ENCODE measurements at regions not wholly inside any gene's neighbourhood (a gene's known extent, or its start where the extent isn't known, plus 50 kb on each side); places are given as distances from the start of the nearest gene placed in this dataset.

DNA sequence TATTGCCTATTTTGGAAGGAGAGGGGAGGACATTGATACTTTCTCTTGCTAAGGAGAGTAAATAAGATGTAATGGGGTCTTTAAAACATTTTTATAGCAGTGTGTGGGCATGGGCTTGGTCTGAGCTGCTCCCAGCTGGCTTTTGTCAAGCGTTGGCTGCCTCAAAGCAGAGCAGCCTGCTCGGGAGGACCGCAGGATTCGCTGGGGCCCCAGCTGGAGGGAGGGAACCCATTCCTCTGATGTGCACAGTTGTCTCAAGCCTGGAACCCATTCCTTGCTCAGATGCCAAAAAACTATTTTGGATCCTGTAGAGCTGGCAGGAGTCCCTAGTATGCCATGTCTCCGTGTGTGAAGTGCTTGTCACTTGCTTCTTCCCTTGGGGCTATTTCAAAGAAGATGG, 59.4 kb upstream of the RMDN2 start:
- DNase-seq (ENCODE audit: low read depth in 2 of 2), result no peak

DNA sequence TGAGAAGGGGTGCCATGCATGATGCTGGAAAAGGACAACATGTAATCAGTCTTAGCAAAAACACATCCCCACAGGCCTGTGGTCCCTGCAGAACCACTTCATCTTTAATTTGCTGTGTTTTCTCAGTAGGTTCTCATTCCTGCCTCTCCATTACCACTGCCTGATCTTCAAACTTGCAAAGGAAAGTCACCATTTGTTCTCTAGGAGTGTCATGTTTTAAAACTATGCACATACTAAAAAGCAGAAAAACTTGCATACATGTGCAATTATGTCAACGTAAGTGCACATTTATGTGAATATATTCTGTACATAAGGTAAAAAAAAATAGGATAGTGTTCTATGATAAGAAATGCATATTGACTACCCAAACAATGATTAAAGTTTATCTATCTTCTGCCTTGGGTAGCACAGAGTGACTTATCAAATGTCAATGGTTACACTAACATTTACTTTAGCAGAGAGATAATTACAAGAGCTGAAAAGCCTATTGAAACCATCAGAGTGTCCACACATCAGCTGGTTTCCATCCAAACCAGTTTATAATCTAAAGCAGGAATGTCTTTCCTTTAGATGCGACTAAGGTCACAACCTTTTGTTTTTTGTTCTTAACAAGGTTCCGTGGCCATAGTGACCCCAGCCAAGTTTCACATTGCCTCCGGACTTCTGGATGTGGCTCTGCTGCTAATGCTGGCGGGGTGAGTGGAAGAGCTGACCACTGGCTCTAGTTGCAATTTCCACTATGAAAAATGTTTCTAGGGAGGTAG, 58.7 kb upstream of the RMDN2 start:
- DNase-seq (ENCODE audit: low read depth in 2 of 2), result no peak

DNA sequence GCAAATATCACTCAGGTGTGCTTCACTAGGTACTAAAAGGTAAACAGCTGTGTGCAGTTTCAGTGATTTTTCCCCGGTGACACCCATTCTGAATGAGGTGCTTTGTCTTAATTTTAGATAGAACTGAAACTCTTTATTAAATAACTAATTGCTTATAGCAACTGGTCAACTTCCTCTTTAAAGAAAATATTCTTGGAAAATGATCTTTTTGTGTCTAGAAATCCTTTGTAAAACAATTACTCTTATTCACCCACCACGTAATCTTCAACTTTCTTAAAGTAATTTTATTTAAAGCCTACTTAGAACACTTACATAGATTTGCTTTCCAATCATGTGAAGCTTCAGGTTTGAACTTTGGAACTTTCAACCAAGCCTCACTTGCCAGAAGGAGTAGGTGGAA, 57.9 kb upstream of the RMDN2 start:
- no peak for DNase-seq (ENCODE audit: low read depth in 2 of 2)

DNA sequence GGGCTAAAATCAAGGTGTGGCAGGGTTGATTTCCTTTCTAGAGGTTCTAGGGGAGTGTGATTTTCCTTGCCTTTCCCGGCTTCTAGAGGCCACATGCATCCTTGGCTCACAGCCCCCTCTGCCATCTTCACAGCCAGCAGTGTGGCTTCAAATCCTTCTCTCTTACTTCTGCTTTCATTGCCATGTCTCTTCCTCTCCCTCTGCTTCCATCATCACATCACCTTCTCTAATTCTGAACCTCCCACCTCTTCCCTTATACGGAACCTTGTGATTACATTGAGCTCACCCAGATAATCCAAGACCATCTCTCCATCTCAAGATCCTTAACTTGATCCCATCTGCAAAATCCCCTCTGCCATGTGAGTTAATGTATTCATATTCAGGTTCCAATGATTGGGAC, 56.2 kb upstream of the RMDN2 start:
- no peak for DNase-seq (ENCODE audit: low read depth in 2 of 2)

DNA sequence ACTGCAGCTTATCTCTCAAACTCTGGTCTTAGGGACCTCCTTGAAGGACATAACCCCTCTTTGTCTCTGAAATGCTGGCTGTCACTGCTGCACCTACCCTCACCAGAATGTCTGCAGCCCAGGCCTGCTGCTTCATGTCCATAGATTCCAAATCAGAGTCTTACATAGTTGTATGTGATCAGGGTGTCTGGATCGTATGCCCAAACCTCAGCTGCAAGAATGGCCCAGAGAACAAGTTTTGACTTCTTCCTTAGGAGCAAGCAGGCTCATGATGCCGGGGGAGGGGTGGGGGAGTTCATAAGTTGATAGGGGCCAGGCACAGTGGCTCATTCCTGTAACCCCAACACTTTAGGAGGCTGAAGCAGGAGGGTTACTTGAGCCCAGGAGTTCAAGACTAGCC, 55.8 kb upstream of the RMDN2 start:
- no peak for DNase-seq (ENCODE audit: low read depth in 2 of 2)

DNA sequence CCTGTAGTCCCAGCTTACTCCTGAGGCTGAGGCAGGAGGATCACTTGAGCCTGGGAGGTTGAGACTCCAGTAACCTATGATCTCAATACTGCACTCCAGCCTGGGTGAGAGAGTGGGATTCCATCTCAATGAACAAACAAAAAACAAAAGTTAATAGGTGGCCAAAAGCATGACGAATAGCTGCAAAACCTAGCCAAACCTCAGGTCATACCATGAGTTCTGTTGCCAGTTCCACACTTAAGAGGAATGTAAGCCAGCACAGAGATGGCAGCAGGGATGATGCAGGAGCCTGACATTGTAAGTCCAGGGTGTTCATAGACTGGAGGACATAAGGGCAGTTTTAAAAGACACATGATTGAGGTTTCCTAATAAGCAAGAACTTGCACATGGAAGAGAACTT, 55.3 kb upstream of the RMDN2 start:
- DNase-seq (ENCODE audit: low read depth in 2 of 2), result no peak

DNA sequence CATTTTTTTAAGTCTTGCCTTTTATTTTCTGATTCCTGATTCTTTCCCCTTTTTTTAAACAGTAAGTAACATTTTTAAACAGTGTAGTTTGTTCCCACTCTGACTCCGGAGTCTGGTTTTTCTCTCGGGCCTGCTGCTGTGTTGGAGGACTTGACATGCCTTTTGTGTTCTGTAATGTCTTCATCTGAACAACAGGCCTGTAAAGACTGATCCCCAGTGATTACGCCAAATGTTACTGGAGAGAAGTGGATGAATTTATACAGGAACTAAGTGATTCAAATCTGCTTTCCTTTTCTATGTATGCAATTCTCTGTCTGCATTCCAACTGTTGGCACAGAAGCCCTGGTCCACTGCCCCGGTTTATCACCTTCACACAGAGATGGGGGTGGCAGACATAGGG, 54.3 kb upstream of the RMDN2 start:
- DNase-seq (ENCODE audit: low read depth in 2 of 2), result no peak

DNA sequence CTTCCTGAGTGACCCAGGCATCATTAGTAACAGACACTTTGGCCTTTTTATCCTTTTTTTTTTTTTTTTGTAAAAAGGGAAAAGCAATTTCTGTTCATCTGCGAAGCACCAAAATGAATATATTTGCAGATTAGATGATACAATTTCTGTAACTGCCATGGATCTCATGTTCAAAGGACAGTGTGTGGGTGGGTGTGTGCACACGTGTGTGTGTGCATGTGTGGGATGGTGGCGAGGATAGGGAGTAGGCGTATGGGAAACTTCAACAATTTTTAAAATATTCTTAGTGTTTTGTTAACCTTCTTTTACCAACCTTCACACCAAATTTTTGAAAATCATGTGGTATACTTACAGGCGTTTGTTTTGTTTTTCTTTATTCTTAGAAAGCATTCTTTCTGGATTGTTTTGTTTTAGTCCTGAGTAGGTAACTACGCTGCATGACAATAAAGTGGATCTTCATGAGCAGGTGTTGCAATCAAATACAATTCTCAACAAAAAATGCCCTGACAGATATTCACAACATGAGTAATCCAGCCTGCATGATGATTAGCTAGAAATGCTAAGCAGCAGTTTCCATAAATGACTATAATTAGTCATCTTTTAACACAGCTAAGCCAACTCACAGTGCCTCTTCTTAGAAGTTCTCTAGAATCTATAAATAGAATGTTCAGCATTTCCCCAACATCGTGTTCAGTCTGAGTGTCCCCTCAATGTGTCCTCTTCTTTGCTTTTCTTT, 53.5 kb upstream of the RMDN2 start:
- DNase-seq (ENCODE audit: low read depth in 2 of 2), result no peak

DNA sequence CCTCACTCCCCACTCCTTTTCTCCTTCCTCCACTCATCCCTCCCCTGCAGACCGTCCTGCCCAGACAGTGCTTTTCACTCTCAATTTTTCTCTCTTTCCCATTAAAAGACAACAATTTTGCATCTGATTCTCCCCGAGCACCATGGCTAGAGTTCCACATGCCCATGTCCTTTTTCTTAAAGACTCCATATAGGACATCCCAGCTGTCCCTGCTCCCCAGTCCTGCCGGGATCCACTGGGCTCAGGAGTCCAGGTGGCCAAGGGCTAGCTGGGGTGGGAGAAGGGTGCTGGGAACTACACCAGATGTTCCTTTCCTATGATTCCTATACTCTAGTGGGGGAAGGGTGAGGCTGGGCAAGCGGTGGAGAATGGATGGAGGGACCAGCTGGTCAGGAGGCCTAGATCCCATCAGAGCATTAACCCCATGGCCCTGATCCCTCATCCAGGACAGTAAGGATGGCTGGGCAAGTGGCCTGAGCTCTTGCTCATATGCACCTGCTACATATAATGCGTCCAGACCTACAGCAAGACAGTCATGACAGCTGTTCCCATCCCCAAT, 52.8 kb upstream of the RMDN2 start:
- no peak for DNase-seq (ENCODE audit: low read depth in 2 of 2)

DNA sequence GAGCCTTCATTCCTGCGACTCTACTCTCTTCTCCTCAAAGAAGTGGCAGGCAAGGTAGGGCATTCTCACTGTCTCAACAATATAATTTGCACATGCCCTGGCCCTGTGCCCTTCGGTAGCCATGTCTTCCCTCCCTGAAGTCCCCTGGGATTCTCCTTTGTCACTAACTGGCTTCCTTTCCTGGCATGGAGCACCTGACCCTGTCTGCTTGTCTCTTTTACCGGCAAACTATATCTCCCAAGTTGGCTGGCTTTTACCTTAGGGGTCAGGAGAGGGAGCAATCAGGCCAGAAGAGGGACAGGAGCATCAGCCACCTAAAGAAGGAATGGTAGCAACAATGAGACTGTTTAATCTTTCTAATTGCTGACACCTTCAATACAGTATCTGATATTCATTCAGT, 51.9 kb upstream of the RMDN2 start:
- DNase-seq (ENCODE audit: low read depth in 2 of 2), result no peak

DNA sequence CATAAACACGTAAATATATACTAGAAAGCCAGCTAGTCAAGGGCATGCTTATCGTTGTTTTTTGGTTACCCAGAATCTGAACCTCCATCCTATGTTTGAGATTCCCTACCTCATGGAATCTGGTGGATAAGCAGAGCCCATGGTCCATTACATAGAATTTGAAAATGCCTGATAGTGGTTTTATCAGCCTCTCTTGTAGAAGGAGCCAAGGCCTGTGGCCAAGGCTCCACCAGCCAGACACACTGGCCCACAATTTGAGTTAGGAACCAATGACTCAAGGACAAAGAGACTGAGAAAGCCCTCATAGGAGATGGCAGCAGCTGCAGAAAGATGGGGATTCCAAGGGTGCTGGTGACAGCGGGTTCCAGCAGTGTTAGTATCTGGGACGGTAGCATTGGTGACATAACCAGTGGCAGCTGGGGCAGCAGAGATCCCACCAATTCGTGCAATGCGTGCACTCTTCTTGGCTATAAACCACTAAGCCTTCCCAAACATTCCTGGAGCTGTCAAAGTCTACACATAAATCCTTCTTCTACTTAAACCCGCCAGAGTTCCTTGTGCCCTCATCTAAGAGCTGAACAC, 51.2 kb upstream of the RMDN2 start:
- DNase-seq (ENCODE audit: low read depth in 2 of 2), result no peak

DNA sequence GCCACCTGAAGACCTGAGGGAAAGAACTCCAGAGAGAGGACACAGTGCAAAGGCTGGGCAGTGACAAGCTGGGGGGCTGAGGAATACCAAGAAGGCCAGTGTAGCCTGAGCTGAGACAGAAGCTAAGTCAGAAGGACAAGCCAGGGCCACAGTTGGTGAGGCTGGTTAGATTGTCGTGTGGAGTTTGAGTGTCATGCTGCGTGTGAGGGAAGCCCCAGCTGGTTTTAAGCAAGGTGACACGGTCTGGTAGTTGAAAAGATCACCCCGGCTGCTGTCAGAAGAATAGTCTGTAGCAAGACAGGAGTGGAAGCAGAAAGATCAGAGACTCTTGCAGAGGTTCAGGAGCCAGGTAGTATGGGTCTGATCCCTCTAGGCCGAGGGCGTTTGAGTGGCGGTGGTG, 50.6 kb upstream of the RMDN2 start:
- no peak for DNase-seq (ENCODE audit: low read depth in 2 of 2)

All from stimulated activated CD8-positive, alpha-beta memory T cell treated with anti-CD3 and anti-CD28 coated beads, Interleukin-15, amount 100 ng/mL, for 4 hours (primary cell).